HG02763 (cell line): ENCODE measurements at regions not wholly inside any gene's neighbourhood (a gene's known extent, or its start where the extent isn't known, plus 50 kb on each side); places are given as distances from the start of the nearest gene placed in this dataset.

ENCODE experiments used
- ATAC-seq: cut with Tn5 transposase; IDR thresholded peaks from one replicate; pipeline ENCODE4 v1.9.1; 2021; ENCODE audit warnings: mild to moderate bottlenecking, moderate library complexity; ENCODE audit not compliant: unreplicated experiment

DNA sequence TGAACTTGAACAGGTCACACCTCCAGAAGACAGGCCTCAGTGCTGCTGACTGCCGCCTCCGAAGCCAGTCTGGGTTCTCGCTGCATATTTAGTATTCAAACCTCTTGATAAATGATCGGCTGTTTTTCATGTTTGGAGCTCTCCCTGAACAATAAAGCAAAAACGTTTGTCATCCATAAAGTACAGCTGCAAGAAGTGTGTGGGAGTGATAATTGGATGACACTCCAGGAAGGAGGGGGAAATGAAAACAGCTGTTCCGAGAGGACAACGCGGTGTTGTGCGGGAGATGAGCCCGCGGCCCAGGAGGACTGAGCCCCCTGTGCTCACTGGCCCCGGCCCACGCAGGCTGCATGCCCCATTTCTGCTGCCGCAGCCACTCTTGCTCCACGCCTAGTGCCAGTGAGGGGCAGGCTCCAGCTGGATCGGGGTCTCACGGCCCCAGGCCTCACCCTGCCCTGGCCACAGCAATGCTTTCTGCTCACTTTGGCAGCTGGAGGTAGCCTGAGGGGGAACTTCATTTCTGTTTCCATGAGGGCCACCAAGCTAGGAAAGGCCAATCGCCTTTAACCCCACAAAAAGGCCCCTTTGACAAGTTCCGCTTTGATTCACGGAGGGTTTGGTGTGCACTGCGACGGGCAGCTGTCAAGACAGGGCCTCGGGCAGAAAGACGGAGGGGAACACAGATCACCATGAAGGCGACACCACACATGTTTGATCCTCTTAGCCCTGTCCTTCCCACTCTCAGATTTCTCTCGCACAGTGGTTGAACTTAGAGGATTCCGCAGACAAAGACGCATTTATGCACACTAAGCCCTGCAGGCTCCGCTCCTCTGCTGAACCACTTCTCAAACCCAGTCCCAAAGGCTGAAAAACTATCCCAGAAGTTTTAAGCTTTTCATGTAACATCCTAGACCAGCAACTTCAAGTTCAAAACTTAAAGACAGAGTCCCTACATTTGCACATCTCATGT lies 537.6 kb downstream of the EFNB2 start:
- ATAC-seq: no peak

DNA sequence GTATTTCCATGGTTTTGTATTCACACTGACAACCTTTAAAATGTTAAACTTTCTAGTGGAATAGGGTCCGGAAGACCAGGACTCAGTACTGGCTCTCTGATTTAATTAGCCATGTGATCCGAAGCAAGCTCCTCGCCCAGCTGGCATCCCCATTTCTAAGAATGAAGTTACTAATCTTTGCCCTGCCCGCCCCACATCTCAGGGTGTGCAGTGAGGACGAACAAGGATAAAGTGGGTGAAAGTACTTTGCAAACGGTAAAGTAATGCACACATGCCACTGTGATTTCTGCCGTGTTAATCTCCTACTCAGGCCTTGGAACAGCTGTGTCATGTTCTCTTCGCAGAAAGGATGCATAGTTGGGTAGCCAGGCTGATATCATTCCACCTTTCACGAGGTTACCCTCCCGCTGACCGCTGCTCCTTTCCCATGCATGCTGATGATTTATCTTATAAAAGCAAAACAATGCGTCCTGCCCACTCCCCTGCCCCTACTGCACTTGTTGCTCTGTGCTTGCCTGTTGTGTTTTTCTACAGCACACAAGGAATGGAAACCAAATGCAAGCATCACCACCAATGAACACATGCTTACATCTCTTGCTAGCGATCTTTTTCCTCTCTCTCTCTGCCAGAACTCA lies 539.0 kb downstream of the EFNB2 start:
- no peak for ATAC-seq

DNA sequence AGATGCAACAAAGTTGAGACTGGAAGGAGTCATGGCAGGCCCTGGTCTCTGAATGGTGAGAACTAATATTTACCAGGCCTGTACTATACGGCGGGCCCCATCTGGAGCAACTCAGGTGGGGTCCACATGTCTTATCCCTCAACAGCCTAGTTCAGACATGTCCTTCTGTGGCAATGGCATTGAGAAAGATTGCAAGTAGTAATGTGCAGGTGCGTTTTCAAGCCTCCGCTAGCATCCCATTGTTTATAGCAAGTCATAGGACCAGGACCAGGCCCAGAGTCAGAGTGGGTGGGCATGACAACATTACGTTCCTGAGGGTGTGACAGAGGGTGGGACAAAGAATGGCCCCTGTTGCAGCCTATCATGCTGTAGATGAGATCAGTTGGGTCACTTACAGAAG lies 541.1 kb downstream of the EFNB2 start:
- ATAC-seq: no peak

DNA sequence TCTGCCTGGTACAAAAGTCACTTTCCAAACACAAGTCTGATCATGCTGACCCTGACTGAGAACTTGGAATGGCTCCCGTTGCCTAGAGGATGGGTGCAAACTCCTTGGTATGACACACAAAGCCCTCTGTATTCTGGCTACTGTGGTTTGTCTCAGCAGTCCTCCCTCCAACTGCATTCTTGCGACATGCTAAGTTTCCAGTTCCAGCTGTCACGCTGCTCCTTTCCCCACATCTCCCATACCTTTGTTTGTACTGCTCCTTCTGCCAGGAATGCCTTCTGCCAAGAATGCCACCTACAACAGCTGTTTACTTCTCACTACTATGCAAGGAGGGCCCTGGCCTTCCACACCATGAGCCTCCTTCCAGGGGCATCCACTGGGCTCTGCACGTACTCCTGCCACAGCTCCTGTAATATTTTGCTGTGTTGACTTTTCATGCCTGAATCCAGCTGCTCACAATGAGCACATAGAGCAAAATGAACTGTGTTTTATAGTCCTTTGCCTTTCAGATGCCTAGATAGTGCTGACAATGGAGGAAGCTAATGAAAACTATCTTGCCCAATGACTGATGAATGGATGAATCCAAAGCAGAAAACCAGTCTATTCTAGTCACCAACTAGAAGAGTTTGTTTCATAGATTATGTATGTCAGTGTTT lies 543.7 kb downstream of the EFNB2 start:
- ATAC-seq: no peak

DNA sequence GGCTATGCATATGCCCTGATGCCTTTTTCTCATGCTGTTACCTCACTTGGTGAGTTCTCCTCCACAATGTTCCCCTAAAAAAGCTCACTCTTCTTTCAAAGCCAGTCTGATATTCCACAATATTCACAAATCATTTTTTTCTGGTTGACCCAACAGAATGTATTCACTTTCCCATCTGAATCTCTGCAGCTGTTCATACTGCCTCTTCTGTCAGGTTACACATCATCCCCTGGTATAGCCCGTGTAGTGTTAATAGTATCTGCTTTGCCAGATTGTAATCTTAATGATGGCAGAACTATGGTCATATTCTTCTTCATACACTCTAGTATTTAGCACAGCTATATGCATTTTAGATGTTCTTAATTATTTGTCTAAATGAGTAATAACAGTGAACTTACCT lies 544.3 kb downstream of the EFNB2 start:
- ATAC-seq: no peak

DNA sequence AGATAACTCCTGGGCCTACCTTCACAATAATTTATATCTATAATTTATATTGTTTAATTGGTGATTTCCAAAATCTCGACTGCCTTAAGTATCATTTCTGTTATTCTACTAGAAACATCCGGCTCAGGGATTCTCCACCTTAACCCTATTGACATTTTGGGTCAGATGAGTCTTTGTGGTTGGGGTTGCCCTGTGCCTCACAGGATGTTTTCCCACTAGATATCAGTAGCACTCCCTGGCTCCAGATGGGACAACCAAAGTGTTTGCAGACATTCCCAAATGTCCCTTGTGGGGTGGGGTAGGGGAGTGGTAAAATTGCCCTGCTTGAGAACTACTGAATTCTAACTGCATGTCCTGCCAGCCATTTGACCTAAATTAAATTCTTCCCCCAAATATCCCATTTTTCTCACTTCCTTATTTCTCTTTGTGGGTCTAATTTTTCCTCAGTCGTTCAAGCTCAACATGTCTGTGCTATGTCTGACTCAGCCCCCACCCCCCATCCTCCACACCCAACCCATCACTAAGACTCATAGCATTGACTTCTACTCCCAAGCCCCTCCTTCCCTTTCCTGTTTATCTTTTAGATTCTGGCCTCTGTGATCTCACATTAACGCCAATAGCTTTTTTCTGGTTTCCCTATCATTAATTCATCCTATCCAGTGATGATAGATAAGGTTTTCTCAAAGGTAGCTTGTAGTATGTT lies 545.1 kb downstream of the EFNB2 start:
- ATAC-seq: no peak

DNA sequence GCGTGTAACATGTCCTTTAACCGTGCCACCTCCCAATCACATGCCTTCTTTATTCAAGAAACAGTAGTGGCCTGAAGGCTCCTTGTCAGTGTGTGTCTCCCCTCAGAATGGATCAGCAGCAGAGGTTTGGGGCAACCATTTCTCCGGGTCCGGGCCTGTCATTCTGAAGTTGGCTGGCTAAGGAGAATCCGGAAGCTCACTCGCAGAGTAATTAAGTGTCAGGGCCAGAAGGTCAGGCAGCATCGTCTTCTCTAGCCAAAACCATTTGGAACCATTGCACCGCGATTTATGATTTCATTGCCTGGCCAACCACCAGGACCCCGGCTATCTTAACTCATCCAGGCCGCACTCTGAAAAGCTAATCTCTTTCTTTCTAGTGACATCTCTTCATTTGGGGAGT lies 550.8 kb downstream of the EFNB2 start:
- no peak for ATAC-seq

DNA sequence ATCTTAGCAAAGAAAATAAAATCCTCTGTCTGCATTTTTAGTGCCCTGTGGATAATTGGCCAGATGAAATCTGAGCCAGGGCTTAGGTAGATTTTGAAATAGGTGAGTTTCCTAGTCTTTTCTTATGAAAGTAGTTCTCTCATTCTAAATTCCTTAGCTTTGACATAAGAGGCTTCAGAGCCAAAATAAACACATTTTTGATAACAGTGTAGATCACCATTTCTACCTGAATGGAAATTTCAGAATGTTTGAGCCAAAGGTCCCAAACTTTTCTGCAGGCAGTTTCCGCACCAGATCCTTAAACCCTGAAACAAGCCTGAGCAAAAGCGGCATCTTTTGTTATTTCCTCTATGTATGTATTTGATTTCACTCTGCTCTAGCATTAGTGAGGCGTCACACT lies 551.2 kb downstream of the EFNB2 start:
- ATAC-seq: no peak

DNA sequence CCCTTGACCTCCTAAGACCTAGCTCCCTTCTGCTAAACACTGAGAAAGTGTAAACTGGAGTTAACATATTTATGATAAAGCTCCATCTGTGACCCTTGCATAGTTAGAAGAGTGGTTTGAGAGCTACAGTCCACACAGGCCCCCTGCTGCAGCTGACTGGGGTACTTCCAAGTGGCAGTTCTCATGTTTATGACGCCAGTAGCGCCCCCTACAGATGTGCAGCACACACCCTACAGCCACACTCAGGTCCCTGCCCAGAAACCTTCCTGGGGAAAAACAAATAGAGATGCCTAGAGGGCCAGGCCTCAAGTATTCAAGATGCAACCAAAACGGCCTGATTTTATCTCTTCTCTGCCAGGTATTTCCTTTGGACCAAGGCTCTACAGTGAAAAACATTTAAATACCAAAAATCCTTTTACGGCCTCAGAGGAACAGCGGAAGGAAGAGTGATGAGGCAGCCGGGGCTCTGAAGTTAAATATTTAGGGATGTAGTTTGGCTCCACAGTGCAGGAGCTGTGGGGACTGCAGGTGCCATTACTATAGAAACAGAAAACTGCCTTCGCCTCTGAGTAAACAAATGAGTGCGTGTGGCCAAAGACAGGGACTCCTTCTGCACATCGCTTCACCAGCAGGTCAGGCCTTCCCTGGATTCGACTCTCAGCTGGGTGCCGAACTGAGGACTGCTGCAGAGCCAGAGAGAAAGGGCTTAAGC lies 553.1 kb downstream of the EFNB2 start:
- no peak for ATAC-seq

DNA sequence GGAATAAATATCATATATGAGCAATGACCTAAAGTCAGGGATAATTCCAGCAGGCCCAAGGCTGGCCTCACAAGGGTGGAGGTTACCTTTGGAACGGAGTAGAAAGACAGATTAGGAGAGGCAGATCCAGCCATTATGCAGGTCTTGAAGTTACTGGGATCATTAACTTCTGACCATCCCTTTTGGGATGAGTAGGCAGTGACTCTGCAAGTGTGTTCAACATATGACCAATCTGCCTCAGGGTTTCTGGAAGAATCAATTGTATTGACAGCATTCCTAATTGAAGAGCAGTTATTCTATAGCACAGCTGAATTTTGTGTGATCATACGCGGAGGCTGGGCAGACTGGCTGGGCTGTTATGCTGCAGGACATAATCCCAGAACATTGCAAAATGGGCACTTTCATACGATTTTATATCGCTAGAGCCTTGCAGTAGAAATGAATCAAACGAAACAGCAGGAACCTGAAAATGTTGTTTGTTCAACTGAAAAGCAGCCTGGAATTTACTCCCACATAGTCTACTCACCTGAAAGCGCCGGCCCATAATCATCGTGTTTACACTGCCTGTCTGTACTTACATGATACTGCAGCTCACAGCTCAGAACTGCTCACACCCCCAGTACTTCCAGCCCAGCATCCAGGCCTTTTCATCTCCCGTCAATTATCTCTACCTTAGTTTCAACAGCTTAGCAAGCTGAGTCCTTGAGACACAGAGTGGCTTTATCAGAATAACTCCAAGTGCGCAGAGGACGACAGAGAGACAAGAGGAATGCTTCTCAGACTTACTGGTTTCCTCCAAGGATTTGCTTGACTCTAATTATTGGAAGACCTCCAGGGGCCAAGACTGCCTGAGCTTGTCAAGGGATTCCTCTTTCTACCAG lies 556.1 kb downstream of the EFNB2 start:
- no peak for ATAC-seq

DNA sequence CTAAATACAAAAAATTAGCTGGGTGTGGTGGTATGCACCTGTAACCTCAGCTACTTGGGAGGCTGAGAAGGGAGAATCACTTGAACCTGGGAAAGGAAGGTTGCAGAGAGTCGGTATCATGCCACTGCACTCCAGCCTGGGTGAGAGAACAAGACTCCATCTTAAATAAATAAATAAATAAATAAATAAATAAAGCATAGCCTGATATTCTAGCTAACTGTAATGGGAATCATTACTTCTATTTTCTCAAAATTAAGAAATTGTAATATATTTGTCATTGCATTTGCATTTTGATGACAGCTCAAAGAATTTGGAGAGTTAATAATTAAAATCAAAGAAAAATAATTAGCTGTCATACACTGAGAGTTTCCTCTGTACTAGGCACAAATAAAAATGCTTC lies 561.1 kb downstream of the EFNB2 start:
- ATAC-seq: no peak

DNA sequence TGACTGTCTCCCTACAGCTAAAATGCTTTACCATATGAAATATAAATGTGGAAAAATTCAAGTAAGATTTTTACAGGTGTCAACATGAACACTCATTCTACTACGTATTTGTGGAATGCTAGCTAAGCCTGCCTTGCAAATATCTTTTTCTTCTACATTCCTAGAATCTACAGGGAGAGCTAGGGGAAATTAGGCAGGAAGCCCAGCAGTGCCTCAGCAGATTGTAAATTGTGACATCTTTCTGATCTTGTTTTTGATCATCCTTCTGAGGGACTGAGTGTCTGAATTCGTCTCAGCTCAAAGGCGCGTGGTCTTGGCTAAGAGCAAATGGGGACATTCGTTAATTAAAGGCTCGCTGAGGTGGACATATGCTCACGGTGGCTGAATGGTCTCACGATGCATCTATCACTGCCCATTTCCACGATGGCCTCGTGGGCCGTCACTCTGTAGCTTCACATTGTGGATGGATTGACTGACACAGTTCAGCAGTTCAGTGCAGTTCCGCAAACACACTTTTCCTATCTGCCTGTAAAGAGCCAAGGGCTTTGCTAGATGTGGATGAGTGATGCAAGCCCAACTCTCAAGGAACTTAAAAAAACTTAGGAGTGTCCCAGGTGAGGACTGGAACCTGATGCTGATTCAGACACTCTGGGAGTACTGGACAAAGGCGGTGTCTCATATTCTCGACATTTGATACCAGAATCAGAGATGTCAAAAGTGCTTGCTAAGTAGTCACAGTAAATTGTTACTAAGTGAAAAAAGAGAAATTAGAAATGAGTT lies 562.5 kb downstream of the EFNB2 start:
- ATAC-seq: no peak

DNA sequence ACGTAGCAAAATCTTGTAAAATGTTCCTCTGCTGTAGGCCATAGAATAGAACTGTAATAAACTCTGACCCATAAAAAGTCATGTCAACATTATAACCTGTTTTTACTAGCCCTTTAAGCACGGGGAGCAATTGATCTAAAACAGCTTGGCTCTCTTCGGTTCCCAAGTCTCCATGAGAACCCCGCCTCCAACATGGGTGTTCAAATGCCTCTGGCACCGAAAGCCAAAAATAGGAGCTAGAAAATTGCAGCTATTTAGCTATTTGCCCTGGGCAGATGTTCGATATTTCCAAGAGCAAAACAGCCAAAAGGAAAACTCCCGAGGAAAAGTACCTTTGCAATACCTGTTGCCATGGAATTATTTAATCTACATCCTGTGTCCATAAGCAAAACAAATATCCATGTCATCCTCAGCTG lies 563.1 kb downstream of the EFNB2 start:
- no peak for ATAC-seq

DNA sequence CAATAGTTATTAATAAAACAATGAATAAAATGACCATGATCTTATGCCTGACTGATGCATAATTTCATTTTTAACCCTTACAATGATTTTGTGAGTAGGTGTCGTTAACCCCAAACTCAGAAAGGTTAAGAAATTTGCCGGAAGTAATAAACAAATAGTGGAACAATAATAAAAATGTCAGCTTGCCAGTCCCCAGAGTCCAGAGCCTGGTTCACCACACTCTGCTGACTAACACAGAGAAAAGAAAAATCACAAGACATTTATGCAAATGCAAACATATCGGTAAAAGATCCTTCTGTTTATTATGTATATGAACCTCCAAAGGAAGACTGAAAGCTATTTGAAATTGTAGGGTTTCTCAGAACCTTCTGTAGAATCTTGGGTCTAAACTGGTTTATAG lies 563.7 kb downstream of the EFNB2 start:
- no peak for ATAC-seq

DNA sequence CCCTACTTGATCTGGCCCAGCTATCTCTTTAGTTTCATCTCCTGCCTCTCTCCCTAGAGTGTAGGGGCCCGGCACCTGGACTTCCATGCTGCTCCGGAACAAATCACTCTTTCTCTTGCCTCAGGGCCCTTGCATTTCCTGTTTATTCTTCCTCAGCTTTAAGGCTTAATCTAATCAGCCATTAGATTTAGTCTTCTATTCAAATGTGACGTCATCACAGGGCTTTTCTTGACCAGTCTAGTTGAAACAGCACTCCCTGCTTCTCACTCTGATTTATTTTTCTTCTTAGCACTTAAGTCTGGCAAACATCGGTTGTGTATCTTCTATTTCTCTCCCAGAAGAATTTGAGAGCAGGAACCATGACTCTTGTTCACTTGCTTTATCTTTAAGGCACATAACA lies 564.1 kb downstream of the EFNB2 start:
- no peak for ATAC-seq

DNA sequence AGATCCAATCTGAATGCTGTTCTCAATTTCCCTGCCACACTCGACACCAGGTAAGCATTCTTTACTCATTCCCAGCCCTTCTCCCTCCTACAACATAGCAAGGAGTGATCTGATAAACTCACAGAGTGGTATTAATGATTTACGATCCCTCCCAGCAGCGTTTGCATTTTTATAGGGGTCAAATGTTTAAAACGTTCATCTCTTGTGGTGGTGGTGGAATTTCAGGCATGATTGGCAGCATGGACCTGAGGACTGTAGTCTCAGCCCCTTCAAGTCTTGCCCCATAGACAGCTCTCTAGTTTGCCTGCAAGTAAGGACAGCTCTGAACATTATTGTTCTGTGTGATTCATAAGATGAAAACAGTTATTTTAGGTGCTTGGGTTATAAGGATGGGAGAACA lies 565.7 kb downstream of the EFNB2 start:
- no peak for ATAC-seq

DNA sequence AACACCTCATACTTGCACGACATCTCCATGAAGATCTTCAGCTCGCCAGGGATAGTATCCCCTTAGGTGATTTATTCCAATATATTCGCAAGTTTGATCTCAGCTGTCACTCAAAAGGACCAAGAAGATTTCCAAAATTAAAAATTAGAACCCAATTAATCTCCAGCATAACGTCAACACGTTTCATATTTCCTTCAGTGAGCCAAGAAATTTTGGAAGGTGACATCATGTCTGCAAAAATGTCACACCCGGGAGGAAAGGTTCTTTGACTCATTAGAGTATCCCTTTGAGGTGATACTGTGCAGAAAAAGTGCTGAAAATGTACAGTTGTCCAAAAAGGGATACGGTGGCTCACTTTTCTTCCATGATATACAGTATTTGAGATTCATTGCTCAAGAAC lies 569.6 kb downstream of the EFNB2 start:
- ATAC-seq: no peak

DNA sequence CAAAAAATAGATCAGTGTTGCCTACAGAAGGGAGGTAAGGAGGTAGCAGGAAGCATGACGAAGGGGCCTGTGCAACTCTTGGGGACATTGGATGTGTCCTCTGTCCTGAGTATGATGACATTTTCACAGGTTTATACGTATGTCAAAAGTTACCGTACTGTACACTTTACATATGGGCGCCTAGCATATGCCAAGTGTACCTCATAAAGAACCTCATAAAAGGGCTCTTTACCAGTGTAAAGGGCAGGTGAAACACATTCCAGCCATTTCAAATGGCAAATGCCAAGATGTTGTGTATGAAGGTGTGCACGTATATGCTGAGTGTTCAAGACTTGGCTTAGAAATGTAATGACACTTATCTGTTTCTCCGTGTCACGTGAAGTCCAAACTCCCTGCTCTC lies 573.4 kb downstream of the EFNB2 start:
- no peak for ATAC-seq

DNA sequence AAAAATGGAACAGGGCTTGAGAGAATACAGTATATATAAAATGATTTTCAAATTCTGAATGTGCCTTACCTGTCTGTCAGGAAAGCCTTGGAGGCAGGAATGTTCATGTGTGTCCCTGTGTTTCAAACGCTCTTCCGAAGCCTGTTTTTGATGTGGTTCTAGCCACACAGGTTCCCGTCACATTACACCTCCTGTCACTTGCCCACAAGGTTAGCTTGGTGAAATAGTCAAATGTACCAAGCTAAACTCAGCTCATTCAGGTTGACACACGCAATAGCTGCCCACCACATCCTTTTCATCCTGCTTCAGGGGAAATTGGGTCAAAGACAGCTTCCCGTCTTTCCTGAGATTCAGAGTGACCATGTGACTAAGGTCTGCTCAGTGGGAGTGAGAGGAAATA lies 574.0 kb downstream of the EFNB2 start:
- no peak for ATAC-seq
